Activated CD8-positive, alpha-beta T cell treated with anti-CD3 and anti-CD28 coated beads for 36 hours (primary cell): ENCODE measurements at regions not wholly inside any gene's neighbourhood (a gene's known extent, or its start where the extent isn't known, plus 50 kb on each side); places are given as distances from the start of the nearest gene placed in this dataset.

Experiments used
- ATAC-seq: fragments of 200-7000 bp; cut with Tn5 transposase; one replicate; pipeline ENCODE4 v1.10.0; 2021; ENCODE audit warnings: mild to moderate bottlenecking, moderate library complexity
- CTCF ChIA-PET: fragments of 350-600 bp; sonication (Branson Sonifier 250); formaldehyde crosslinking; loops from one replicate; lab custom pipeline; 2021; ENCODE audit warnings: antibody characterized with exemption; lab: Charles Lee
- POLR2A ChIA-PET: fragments of 350-600 bp; sonication (Branson Sonifier 250); formaldehyde crosslinking; loops from one replicate; lab custom pipeline; 2021; ENCODE audit warnings: antibody characterized with exemption; lab: Charles Lee
- DNase-seq: peaks from one replicate; pipeline ENCODE4 v3.0.0-alpha.2; 2020
- H3K27ac Mint-ChIP-seq: one replicate; pipeline ENCODE4 v1.8.0; 2021; ENCODE audit warnings: mild to moderate bottlenecking, mixed read lengths
- H3K27me3 Mint-ChIP-seq: one replicate; pipeline ENCODE4 v1.8.0; 2021; ENCODE audit warnings: mixed read lengths
- H3K36me3 Mint-ChIP-seq: one replicate; pipeline ENCODE4 v1.8.0; 2021; ENCODE audit warnings: low read depth, mixed read lengths
- H3K4me1 Mint-ChIP-seq: one replicate; pipeline ENCODE4 v1.8.0; 2021; ENCODE audit warnings: low read depth, mixed read lengths
- H3K4me3 Mint-ChIP-seq: one replicate; pipeline ENCODE4 v1.8.0; 2021; ENCODE audit warnings: mild to moderate bottlenecking, moderate library complexity, mixed read lengths
- H3K9me3 Mint-ChIP-seq: one replicate; pipeline ENCODE4 v1.8.0; 2021; ENCODE audit warnings: mixed read lengths
- intact Hi-C: fragments of 100-400 bp; cut with micrococcal nuclease; formaldehyde crosslinking; loops from one replicate; pipeline ENCODE4 v1.10.0; 2022
- TF ChIP-seq, protein P1 (sequence below): fragments of 200-600 bp; IDR thresholded peaks from one replicate; pipeline ENCODE4 v1.8.0; 2022; ENCODE audit warnings: antibody characterized with exemption, mild to moderate bottlenecking

DNA sequence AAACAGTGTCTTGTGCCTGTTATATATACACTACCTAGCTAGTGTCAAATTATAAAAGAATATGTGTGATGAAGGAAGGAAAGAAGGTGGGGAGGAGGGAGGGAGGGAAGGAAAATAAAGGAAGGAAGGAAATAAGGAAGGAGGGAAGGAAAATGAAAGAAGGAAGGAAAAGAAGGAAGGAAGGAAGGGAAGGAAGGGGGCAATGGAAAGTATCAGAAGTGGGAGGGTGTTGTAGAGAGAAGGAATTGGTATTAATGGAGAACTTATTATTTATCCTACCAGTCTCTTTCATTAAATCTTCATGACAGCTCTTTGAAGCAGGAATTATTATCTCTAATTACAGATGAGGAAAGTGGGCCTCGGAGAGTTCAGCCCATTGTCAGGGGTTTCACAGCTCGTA is 202.4 kb downstream of the SAMD5 start:
- DNase-seq (no peak), ATAC-seq (no peak)
- ChIA-PET POLR2A (no interaction called here), CTCF (no interaction called here)
- Mint-ChIP-seq H3K4me1 (no peaks in the 10 kb centered on the region), H3K27ac (no peak overlapping the region), H3K36me3 (no peaks in the 10 kb centered on the region), H3K4me3 (no peak overlapping the region), H3K9me3 (no peaks in the 10 kb centered on the region), H3K27me3 (no peaks in the 10 kb centered on the region)
- TF ChIP-seq, protein P1, sequence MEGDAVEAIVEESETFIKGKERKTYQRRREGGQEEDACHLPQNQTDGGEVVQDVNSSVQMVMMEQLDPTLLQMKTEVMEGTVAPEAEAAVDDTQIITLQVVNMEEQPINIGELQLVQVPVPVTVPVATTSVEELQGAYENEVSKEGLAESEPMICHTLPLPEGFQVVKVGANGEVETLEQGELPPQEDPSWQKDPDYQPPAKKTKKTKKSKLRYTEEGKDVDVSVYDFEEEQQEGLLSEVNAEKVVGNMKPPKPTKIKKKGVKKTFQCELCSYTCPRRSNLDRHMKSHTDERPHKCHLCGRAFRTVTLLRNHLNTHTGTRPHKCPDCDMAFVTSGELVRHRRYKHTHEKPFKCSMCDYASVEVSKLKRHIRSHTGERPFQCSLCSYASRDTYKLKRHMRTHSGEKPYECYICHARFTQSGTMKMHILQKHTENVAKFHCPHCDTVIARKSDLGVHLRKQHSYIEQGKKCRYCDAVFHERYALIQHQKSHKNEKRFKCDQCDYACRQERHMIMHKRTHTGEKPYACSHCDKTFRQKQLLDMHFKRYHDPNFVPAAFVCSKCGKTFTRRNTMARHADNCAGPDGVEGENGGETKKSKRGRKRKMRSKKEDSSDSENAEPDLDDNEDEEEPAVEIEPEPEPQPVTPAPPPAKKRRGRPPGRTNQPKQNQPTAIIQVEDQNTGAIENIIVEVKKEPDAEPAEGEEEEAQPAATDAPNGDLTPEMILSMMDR = no peak
- intact Hi-C loops = no loop called here

DNA sequence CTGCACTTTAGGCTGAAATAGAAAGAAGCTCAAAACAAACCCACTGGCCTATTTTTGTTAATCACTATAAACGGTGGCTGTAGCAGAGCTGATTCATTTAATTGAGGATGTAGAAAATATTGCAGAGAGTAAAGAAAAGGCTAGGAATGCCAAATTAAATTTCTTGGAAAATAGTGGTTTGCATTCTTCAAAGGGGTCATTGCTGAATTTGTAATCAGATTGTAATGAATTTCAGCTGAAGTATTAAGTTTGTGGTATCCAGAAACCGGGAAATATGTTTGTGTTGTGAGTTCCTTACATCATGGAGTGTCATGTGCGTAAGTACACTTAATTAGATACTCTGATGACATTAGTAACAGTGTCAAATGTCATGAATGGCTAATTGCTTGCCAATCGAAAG is 203.0 kb downstream of the SAMD5 start:
- no peak overlapping the region for H3K27ac Mint-ChIP-seq
- no peak for DNase-seq
- CTCF ChIA-PET = no interaction called here
- no peak overlapping the region for H3K4me3 Mint-ChIP-seq
- H3K36me3 Mint-ChIP-seq = no peaks in the 10 kb centered on the region
- POLR2A ChIA-PET = no interaction called here
- no peaks in the 10 kb centered on the region for H3K27me3 Mint-ChIP-seq
- ATAC-seq = no peak
- H3K4me1 Mint-ChIP-seq = no peaks in the 10 kb centered on the region
- TF ChIP-seq, protein P1 = no peak
- no peaks in the 10 kb centered on the region for H3K9me3 Mint-ChIP-seq
- intact Hi-C loops = no loop called here

DNA sequence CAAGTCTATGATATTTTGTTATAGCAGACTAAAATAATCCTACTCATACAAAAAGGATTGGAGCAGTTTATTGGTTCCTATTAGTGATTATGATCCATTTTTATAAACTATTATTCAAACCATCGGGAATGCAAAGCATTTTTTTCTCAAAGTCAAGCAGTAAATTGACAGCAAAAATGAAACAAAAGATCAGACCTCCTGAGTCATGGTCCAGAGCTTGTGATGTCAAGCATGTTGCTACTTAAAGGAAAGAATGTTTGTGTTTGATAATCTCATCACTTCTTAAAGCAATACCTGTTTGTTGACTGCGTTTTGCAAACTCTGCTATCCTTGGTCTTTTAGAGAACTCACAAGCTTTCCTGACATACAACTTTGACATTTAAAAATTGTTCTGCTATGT is 204.4 kb downstream of the SAMD5 start:
- ChIA-PET CTCF (no interaction called here), POLR2A (no interaction called here)
- ATAC-seq = no peak
- Mint-ChIP-seq H3K4me1 (no peaks in the 10 kb centered on the region), H3K36me3 (no peaks in the 10 kb centered on the region), H3K27me3 (no peaks in the 10 kb centered on the region), H3K27ac (no peak overlapping the region), H3K9me3 (no peaks in the 10 kb centered on the region), H3K4me3 (no peak overlapping the region)
- intact Hi-C loops = no loop called here
- TF ChIP-seq, protein P1 = no peak
- no peak for DNase-seq

DNA sequence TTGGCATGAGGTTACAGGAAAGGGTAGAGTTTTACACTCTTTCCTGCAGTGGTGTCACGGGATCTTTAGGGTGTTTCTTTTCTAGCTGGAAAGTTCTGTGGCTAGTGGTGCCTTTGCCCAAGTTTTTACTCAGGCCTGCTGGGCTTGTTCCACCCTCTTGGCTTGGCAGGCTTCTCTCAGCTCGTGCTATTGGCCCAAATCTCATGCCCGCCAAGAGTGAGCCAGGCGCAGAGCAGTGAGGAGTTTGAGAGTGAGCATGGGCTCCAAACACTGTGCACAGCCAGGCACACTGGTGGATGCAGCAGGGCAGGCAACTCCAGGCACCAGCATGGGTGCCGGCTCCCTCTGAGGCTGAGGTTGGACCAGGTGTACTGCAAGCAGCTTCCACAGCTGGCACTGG is 206.5 kb downstream of the SAMD5 start:
- H3K4me1 Mint-ChIP-seq = no peaks in the 10 kb centered on the region
- ChIA-PET POLR2A (no interaction called here), CTCF (no interaction called here)
- DNase-seq = no peak
- no peaks in the 10 kb centered on the region for H3K9me3 Mint-ChIP-seq
- ATAC-seq = no peak
- no peaks in the 10 kb centered on the region for H3K36me3 Mint-ChIP-seq
- no peaks in the 10 kb centered on the region for H3K27me3 Mint-ChIP-seq
- TF ChIP-seq, protein P1 = no peak
- intact Hi-C loops = no loop called here
- H3K4me3 Mint-ChIP-seq = no peak overlapping the region
- H3K27ac Mint-ChIP-seq = no peak overlapping the region

DNA sequence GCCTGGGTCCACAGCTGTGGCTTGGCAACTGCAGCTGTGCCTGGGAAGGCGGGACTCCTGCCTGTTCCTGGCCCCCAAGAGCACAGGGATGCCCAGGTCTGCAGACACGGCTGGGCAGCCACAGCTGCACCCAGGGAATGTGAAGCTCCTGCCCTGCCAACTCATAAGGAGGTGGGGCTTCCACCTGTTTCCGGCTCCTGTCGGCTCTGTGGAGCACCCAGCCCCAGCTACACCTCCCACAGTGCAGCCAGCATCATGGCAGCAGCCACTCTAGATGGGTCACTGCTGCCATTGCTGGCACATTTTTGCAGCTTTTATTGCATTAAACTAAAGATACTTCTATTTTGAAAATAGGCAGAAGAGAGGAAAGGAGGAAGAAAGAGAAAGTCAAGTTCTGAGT is 207.9 kb downstream of the SAMD5 start:
- Mint-ChIP-seq H3K27ac (no peak overlapping the region), H3K4me3 (no peak overlapping the region), H3K27me3 (no peaks in the 10 kb centered on the region), H3K36me3 (no peaks in the 10 kb centered on the region), H3K4me1 (no peaks in the 10 kb centered on the region), H3K9me3 (no peaks in the 10 kb centered on the region)
- DNase-seq = no peak
- TF ChIP-seq, protein P1 = no peak
- ChIA-PET CTCF (no interaction called here), POLR2A (interaction anchor here (0.8 kb wide), 1 partner anchor 34 kb away, joined by 3 read pairs; no protein-coding TSS in a partner anchor)
- ATAC-seq = no peak
- intact Hi-C loops = no loop called here
